HT1080 (cell line): ENCODE measurements at regions not wholly inside any gene's neighbourhood (a gene's known extent, or its start where the extent isn't known, plus 50 kb on each side); places are given as distances from the start of the nearest gene placed in this dataset.

ENCODE experiments used
- DNase-seq: peaks from one replicate; pipeline ENCODE4 v3.0.0-alpha.2; 2015; ENCODE audit warnings: low read depth

DNA sequence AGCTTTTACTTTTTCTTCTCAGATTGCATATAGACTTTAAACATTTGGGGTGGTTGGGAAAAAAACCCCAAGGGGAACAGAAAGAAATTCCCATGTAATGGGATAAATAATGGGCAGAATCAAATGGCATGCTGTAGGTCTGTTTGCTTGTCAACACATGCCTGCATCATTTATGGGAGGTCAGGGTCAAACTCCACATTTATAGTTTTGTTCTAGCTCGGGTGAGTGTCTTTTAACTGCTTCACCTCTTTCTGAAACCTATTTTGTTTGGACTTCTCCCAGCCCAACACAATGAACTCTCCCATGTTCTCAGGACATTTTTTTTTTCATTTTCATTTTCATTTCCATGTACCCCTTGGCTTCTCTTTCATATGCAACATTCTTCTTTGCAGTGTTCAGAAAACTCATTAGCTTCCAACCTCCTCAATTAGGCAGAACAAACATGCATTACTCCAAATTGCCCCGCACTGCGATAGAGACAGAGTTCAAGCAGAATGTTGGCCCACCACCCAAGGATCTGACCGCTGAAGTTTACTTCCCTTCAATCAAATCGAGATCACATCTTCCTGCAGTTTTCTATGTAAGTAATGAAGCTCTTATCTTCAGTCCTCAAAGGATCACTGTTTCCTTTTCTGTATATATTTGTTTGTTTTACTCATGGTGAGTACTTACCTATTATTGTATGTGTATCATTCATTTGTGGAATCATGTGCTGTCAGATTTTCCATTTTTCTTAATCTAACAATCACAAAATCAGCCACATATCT lies 354.6 kb downstream of the ZSWIM6 start:
- no peak for DNase-seq

DNA sequence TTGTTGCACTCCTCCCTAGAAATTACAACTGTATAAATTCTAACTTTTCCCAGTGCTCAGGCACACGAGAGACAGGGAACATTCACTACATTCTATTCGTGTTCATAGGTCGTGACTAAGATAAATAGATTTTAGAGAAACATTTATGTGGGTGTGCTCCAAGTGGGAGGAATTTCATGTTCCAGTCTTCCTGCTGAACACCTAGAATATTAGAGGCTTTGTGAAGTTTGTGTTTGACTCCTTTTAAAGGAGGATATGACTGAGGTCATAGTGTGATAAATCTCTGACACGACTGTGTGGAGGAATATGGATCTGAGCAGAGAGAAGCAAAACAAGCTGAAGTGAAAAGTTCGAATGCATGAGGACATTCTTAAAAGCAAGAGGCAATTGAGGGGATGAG lies 355.3 kb downstream of the ZSWIM6 start:
- DNase-seq, result no peak

- DNase-seq, result no peak
Measured at GRCh38 chr5:61689153-61689846, 357.2 kb downstream of the ZSWIM6 start.

DNA sequence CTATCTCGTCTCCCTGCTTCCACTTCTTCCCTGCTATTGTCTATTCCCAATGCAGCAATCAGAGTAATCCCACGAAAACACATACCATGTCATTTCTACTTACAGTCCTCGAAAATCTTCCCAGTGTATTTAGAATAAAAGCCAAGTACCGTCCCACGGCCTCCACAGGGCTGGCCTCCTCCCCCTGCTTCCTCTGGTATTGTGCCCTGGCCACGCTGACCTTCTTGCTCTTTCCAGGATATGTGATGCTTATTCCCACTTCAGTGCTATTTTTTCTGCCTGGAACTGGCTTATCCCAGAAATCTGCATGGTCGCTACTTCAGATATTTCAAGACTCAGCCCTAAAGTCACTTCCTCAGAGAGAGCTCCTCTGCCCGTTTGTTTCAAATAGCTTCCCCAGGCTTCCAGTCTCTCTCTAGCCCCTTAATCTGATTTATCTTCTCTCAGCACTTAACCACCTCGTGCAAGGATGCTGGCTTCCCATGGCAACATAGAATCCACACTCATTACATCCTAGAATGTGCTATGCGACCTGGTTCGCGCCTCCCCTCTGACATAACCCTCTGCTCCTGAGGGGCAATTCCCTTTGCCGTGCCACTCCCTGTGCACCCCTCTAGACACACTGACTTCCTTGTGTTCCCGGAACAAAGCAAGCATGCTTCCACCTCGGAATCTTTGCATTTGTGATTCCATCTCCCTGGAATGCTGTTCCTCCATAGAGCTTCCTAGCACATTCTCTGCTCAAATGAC lies 365.9 kb downstream of the ZSWIM6 start:
- no peak for DNase-seq

GRCh38 chr5:61701877-61702602 lies 370.0 kb downstream of the ZSWIM6 start:
- no peak for DNase-seq

DNA sequence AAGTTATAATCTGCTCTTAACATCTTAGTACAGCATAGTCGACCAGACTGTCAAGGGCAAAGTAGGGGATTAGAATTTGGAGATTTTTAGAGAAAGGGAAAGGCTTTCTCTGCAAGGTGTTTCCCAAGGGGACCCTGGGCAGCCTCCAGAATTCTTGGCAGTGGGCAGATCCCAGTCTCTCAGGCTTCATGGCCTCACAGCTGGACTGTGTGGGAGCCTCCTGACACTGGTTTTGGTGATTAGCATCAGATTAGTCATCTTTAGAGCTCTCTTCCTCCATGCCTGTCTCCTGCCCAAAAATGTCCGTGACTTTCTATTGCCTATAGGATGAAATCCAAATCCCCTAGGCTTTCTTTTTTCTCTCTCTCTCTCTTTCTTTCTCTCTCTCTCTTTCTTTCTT lies 370.7 kb downstream of the ZSWIM6 start:
- no peak for DNase-seq

GRCh38 chr5:61704289-61704688 lies 372.2 kb downstream of the ZSWIM6 start:
- DNase-seq, result no peak

GRCh38 chr5:61706751-61707150 lies 374.7 kb downstream of the ZSWIM6 start:
- DNase-seq, result no peak

GRCh38 chr5:61719124-61719523 lies 387.1 kb downstream of the ZSWIM6 start:
- DNase-seq, result no peak

GRCh38 chr5:61720829-61721228 lies 388.8 kb downstream of the ZSWIM6 start:
- DNase-seq, result no peak

DNA sequence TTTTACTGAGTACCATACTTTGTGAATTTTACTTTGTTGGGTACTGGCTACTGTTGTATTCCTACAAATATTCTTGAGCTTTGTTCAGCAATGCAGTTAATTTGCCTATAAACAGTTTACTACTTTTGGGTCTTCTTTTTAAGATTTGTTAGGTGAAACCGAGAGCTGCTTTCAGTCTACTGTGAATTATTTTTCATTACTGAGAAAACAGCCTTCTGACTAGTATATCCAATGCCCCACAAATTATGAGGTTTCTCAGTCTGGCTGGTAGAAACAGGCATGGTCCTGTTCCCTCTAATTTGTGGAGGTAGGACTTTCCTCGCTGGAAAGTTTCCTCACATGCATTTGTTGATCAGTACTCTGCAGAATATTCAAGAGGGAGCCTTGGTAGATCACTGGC lies 392.0 kb downstream of the ZSWIM6 start:
- DNase-seq, result no peak

- no peak for DNase-seq
Measured at GRCh38 chr5:61728287-61728686, 396.2 kb downstream of the ZSWIM6 start.

GRCh38 chr5:61730866-61731265 lies 398.8 kb downstream of the ZSWIM6 start:
- no peak for DNase-seq

DNA sequence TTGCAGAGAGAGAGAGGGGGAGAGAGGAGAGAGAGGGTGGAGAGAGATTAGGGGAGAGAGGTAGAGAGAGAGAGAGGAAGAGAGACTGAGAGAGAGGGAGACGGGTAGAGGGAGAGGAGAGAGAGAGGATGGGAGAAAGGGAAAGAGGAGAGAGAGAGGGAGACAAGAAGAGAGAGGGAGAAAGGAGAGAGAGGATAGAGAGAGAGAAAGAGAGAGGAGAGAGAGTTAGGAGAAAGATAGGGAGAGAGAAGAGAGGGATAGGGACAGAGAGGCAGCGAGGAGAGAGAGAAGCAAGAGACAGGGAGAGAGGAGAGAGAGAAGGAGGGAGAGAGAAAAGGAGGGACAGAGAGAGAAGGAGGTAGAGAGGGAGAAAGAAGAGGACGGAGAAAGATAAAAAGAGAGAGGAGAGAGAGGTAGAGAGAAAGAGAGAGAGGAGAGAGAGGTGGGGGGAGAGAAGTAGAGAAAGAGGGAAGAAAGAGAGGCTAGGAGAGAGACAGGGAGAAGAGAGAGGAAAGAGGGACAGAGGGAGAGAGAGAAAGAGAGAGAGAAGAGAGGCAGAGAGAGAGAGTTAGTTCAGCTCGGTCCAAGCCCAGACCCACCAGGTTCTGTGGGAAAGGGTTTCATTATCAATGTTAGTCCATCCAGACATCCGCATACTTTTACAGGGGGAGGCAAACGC lies 399.3 kb downstream of the ZSWIM6 start:
- no peak for DNase-seq

DNA sequence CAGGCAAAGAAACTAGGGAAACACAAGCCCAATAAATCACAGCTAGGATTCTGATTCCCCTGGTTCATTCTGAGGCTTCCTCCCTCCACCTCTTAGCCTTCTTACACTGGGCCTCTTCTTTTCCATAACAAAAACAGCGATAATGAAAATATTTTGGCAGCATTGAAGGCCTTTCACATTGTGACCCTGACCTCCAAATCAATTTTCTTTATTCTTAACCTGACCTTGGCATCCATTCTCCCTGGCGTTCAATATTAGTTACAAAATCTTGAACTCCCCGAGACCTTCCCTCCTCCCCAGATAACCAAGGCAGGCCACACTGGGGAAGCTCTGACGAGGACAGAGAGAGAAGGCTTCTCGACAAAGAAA lies 399.9 kb downstream of the ZSWIM6 start:
- DNase-seq, result no peak

DNA sequence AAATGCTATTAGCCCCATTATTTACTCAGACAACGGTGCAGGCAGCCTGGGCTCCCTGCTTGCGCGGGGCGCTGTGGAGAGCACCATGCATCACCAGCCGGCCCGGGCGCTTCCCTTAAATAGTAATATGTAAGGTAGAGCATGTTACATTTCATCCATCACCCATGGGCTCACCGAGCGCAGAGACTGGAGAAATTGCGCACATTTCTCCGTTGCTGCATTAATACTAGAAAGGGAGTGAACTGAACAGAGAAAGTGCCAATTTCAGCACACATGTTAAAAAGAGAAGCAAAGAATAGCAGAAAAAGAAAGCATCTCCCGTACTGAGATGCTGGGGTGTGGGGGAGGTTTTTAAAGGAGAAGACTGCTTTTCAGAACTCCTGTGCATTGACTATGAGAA lies 400.3 kb downstream of the ZSWIM6 start:
- no peak for DNase-seq

GRCh38 chr5:61732796-61733195 lies 400.7 kb downstream of the ZSWIM6 start:
- no peak for DNase-seq

DNA sequence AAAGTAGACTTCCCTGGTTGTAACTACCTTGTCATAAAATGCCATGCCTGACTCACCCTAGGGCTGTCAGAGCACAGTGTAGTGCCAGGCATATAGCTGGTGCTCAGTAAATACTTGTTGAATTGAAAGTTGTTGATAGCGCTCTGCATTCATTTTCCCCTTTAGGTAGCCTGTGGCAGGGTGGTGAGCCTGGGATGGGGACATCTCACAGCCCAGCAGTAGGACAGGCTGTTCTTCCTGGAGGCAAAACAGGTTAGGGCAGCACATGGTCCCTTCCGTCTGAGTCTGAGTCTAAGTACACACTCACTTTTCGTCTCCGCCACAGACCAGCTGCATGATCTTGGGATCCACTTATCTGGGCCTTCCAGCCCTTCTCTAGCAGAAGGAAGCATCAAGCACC lies 401.9 kb downstream of the ZSWIM6 start:
- DNase-seq, result no peak

- no peak for DNase-seq
Measured at GRCh38 chr5:61734966-61735365, 402.9 kb downstream of the ZSWIM6 start.

- no peak for DNase-seq
Measured at GRCh38 chr5:61735531-61735930, 403.5 kb downstream of the ZSWIM6 start.

- DNase-seq, result no peak
Measured at GRCh38 chr5:61735995-61736394, 403.9 kb downstream of the ZSWIM6 start.
